ENCODE measurements at regions not wholly inside any gene's neighbourhood (a gene's known extent, or its start where the extent isn't known, plus 50 kb on each side); places are given as distances from the start of the nearest gene placed in this dataset.

DNA sequence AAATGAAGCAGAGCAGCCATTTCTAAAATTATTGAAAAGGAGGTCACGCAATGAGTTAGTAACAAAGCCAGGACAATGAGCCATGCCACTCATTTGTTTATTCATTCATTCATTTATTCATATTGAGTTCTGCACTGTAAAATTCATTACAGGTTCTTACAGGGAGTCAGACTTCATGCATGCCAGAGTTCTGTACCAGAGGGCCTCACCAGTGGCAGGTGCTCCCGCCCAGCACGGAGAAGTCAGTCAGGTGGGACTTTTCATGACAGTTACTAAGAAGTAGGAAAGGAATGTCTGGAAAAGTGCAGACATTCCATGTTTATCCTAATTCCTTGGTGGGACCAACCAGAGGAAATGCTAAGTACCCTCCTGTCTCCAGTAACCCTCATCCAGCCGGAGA, 217.5 kb upstream of the BLID start:
- TF ChIP-seq, protein P1, sequence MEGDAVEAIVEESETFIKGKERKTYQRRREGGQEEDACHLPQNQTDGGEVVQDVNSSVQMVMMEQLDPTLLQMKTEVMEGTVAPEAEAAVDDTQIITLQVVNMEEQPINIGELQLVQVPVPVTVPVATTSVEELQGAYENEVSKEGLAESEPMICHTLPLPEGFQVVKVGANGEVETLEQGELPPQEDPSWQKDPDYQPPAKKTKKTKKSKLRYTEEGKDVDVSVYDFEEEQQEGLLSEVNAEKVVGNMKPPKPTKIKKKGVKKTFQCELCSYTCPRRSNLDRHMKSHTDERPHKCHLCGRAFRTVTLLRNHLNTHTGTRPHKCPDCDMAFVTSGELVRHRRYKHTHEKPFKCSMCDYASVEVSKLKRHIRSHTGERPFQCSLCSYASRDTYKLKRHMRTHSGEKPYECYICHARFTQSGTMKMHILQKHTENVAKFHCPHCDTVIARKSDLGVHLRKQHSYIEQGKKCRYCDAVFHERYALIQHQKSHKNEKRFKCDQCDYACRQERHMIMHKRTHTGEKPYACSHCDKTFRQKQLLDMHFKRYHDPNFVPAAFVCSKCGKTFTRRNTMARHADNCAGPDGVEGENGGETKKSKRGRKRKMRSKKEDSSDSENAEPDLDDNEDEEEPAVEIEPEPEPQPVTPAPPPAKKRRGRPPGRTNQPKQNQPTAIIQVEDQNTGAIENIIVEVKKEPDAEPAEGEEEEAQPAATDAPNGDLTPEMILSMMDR (IDR thresholded peaks at IDR 0.05; ENCODE audit: borderline replicate concordance, insufficient read depth, low read depth, low read length) = no peak

DNA sequence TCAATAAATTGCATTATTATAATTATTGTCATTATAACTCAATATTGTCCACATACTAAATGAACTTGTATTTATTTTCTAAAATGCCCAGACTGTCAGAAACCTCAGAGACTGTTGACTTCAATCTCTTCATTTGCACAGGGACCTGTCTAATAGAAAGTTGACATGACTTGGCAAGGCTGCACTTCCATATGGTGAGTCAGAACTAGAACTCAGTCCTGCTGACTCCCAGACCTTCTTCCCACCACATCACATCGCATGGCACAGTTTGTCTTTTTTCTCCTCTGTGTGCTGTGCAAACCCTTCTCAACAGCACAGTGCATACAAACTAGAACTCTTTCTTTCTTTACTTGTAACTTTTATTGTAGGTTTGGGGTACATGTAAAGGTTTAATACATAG, 215.1 kb upstream of the BLID start:
- no peak overlapping the region for H3K4me3 ChIP-seq (ENCODE audit: low read depth, low read length)
- TF ChIP-seq, protein P1 (IDR thresholded peaks at IDR 0.05; ENCODE audit: borderline replicate concordance, insufficient read depth, low read depth, low read length) = no peak

More for the DNA sequence above, 217.5 kb upstream of the BLID start:
- H3K4me3 ChIP-seq (ENCODE audit: low read depth, low read length) = no peak overlapping the region

DNA sequence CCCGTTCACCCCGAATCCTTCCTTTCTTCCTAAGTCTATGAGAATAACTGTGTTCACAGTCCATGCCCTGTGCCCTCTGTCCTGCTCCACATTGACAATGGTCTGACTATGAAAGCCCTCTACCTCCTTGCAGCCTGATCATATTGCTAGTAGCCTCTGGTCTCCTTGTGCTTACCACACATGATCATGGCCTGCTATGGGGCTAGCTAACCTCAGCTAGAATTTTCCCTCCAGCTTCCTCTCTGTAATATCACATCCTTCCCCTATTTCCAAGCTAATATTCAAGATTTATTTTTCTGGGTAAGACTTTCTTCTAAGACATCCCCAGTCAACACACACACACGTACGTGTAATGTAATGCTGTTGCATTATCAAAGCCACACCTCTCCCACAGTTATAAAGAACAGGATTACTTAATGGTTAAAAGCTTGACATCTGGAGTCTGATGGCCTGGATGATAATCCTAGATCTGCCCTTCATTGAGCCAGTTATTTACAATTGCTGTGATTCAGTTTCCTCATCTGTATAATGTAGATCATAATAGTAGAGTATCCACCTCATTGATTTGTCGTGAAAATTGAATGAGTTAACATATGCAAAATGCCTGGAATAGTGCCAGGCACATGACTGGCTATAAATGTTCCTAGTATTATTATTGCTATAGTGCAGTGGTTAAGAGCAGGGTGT, 214.4 kb upstream of the BLID start:
- H3K4me3 ChIP-seq (ENCODE audit: low read depth, low read length) = no peak overlapping the region
- TF ChIP-seq, protein P1 (IDR thresholded peaks at IDR 0.05; ENCODE audit: borderline replicate concordance, insufficient read depth, low read depth, low read length) = no peak

DNA sequence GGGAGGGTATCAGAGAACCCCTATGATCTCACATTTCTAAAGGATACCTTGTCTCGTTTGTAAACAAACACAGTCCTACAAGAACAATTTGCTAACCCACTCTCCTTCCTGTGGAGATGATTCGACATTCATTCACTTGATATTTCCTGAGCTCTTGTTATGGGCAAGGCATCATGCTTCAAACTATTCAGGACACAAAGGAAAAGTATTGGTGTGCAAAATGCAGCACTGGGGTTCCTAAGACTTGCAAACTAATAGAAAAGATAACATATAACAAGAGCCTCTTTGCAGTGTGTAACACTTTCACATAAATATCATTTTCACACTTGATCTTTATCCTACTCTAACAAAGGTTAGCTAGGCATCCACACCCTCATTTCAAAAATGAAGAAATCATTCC, 211.5 kb upstream of the BLID start:
- H3K4me3 ChIP-seq (ENCODE audit: low read depth, low read length) = no peak overlapping the region
- TF ChIP-seq, protein P1 (IDR thresholded peaks at IDR 0.05; ENCODE audit: borderline replicate concordance, insufficient read depth, low read depth, low read length) = no peak

DNA sequence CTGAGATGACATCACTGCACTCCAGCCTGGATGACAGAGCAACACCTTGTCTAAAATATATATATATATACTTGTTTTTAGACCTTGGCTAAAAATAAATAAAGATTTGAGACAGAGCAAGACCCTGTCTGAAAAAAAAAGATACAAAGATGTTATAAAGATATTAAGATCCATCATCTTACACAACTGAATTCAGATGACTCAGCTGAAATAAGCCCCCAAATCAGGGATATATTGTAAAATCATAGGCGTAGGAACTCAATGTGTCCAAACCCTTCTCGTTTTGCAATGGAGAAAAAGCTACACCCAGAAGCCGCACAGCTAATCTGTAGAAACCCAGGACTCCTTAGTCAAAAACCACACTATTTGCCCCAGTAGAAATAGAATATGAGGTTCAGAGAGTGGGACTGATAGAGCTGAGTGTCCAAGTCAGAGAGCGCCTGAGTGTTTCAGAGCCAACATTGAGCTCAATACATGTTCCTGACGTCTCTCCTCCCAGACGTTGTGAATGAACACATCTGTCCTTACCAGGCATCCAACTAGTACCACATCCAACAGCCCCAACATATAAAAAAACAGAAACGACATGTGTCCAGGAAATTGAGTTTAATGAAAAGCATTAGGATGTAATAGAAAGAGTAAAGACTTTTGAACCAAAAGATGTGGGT, 207.9 kb upstream of the BLID start:
- TF ChIP-seq, protein P1 (IDR thresholded peaks at IDR 0.05; ENCODE audit: borderline replicate concordance, insufficient read depth, low read depth, low read length) = no peak

DNA sequence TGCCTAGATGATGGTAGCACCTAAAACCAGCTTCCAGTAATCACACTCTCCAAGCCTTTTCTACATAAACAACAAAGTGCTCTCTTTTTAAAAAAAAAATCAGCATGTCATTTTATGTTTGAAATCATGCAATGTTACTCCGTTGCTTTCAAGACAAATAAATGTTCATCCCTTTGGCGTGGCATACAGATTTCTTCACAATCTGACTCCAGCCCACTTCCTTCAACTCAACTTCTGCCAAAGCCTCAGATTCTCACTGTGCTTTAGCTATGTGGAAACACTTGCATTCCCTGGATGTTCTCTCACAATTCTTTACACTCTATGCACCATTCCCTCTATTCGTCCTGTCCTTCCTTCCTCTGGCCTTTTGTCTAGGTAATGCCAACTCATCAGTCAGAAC, 206.3 kb upstream of the BLID start:
- TF ChIP-seq, protein P1 (IDR thresholded peaks at IDR 0.05; ENCODE audit: borderline replicate concordance, insufficient read depth, low read depth, low read length) = no peak

More for the DNA sequence above, 207.9 kb upstream of the BLID start:
- no peak overlapping the region for H3K4me3 ChIP-seq (ENCODE audit: low read depth, low read length)

DNA sequence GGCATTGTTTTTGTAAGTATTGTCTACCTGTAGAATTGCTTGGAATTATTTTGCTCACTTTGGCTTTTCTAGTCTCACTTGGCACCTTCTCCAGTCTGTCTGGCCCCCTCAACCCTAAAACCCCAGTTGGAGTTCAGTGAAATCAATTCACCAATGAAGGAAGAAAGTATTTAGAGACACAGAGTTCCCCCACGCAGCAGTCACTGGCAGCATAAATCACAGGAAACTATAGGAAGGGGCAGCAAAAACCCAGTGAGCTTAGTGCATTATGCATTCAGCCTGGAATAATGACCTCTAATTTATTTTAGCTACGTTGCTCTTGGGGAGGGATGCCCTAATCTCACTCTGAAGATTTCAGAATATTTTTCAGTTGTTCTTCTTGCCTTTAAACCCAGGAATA, 204.7 kb upstream of the BLID start:
- H3K4me3 ChIP-seq (ENCODE audit: low read depth, low read length) = no peak overlapping the region
- TF ChIP-seq, protein P1 (IDR thresholded peaks at IDR 0.05; ENCODE audit: borderline replicate concordance, insufficient read depth, low read depth, low read length) = no peak

More for the DNA sequence above, 206.3 kb upstream of the BLID start:
- no peak overlapping the region for H3K4me3 ChIP-seq (ENCODE audit: low read depth, low read length)
